BJ (cell line): ENCODE measurements at regions not wholly inside any gene's neighbourhood (a gene's known extent, or its start where the extent isn't known, plus 50 kb on each side); places are given as distances from the start of the nearest gene placed in this dataset.
"Not testable (repeated sequence)": the region's sequence is repeated elsewhere in the genome, so short reads cannot be mapped to it uniquely, and the experiment has no call there.

Source experiments
- CTCF ChIA-PET: fragments of 350-600 bp; formaldehyde crosslinking; extraction: SDS; loops from one replicate; lab custom pipeline; 2021; ENCODE audit warnings: antibody characterized with exemption, inconsistent platforms; lab: Yijun Ruan, JAX
- POLR2A ChIA-PET: fragments of 300-600 bp; sonication (Branson Sonifier 250); formaldehyde crosslinking; extraction: SDS; loops from one replicate; lab custom pipeline; 2021; ENCODE audit warnings: antibody characterized with exemption; lab: Charles Lee
- DNase-seq: peaks from one replicate; pipeline ENCODE4 v3.0.0-alpha.2; 2011; ENCODE audit warnings: low read depth
- H3K27me3 ChIP-seq: 2 replicates; pipeline ENCODE4 v1.6.0; 2011; ENCODE audit warnings: low read length; ENCODE audit not compliant: control insufficient read depth, insufficient read depth
- H3K36me3 ChIP-seq: 2 replicates; pipeline ENCODE4 v1.5.1; 2011; ENCODE audit warnings: low read length; ENCODE audit not compliant: control insufficient read depth, insufficient read depth
- H3K4me3 ChIP-seq: 2 replicates; pipeline ENCODE4 v1.5.1; 2011; ENCODE audit warnings: low read depth, mild to moderate bottlenecking, control low read depth, low read length
- CTCF ChIP-seq: IDR thresholded peaks from 2 replicates; pipeline ENCODE4 v1.5.1; 2011; ENCODE audit warnings: low read depth, mild to moderate bottlenecking, control low read depth, inconsistent platforms, low read length, moderate library complexity; ENCODE audit not compliant: insufficient read depth

GRCh38 chr5:98341038-98342032, 432.1 kb upstream of the RGMB start:
- H3K27me3 ChIP-seq, result no peaks in the 10 kb centered on the region
- no peak overlapping the region for H3K4me3 ChIP-seq
- DNase-seq, result peak; percentile 98
- no peaks in the 10 kb centered on the region for H3K36me3 ChIP-seq
- ChIA-PET CTCF (interaction anchor here (0.6 to 2.4 kb wide), 5 partner anchors 8 to 1111 kb away, joined by 3 to 12 read pairs (median 4); no protein-coding TSS in a partner anchor), POLR2A (interaction anchor here (0.6 to 1.6 kb wide), 4 partner anchors 74 to 431 kb away, joined by 4 to 17 read pairs (median 6); no protein-coding TSS in a partner anchor)
- no peak for TF ChIP-seq CTCF

GRCh38 chr5:98342958-98343660, 430.4 kb upstream of the RGMB start:
- H3K27me3 ChIP-seq, H3K4me3 ChIP-seq, POLR2A ChIA-PET, H3K36me3 ChIP-seq, DNase-seq: not testable (repeated sequence)
- CTCF ChIA-PET, result interaction anchor here (2.4 kb wide), 1 partner anchor 426 kb away, joined by 12 read pairs; no protein-coding TSS in a partner anchor

- CTCF ChIA-PET, result interaction anchor here (0.9 to 1.9 kb wide), 5 partner anchors 9 to 1118 kb away, joined by 3 to 12 read pairs (median 4); no protein-coding TSS in a partner anchor
These were observed 424.0 kb upstream of the RGMB start for GRCh38 chr5:98349251-98349989.

GRCh38 chr5:98349990-98350365, 423.5 kb upstream of the RGMB start:
- no peaks in the 10 kb centered on the region for H3K36me3 ChIP-seq
- CTCF ChIA-PET, result interaction anchor here (0.9 to 1.9 kb wide), 2 partner anchors 42 to 419 kb away, joined by 4 to 12 read pairs; no protein-coding TSS in a partner anchor
- TF ChIP-seq CTCF, result no peak
- H3K4me3 ChIP-seq, result no peak overlapping the region
- no peaks in the 10 kb centered on the region for H3K27me3 ChIP-seq
- DNase-seq, result no peak
- POLR2A ChIA-PET, result no interaction called here

More at GRCh38 chr5:98349251-98349989, 424.0 kb upstream of the RGMB start:
- POLR2A ChIA-PET, result interaction anchor here (0.7 kb wide), 2 partner anchors 406 to 480 kb away, joined by 4 to 6 read pairs; no protein-coding TSS in a partner anchor
- H3K36me3 ChIP-seq, result no peaks in the 10 kb centered on the region
- TF ChIP-seq CTCF, result peak; percentile 62
- H3K27me3 ChIP-seq, result no peaks in the 10 kb centered on the region
- no peak overlapping the region for H3K4me3 ChIP-seq
- DNase-seq, result peak; percentile 53

GRCh38 chr5:98354922-98355321, 418.5 kb upstream of the RGMB start:
- Histone ChIP-seq H3K27me3 (no peaks in the 10 kb centered on the region), H3K4me3 (no peak overlapping the region), H3K36me3 (no peaks in the 10 kb centered on the region)
- no peak for TF ChIP-seq CTCF
- CTCF ChIA-PET, result interaction anchor here (3.1 kb wide), 1 partner anchor 414 kb away, joined by 10 read pairs; no protein-coding TSS in a partner anchor
- POLR2A ChIA-PET, result no interaction called here
- DNase-seq, result no peak
